Tibial artery (tissue), 4 donors: ENCODE measurements at regions not wholly inside any gene's neighbourhood (a gene's known extent, or its start where the extent isn't known, plus 50 kb on each side); places are given as distances from the start of the nearest gene placed in this dataset.

Source experiments
- DNase-seq, 2 donors: peaks; one replicate each; pipeline ENCODE4 v3.0.0-alpha.2; 2019
- H3K27ac ChIP-seq, 2 donors: fragments of 200-600 bp; sonication (generic) in 1 of 2; 1 replicate in 1 of 2; 2 replicates in 1 of 2; pipeline ENCODE4 v1.5.1; 2018 to 2019; ENCODE audit warnings: mild to moderate bottlenecking in 1 of 2
- H3K27me3 ChIP-seq, 2 donors: fragments of 200-600 bp; sonication (generic) in 1 of 2; one replicate each; pipeline versions ENCODE4 v1.5.1 to v1.6.0; 2016 to 2019
- H3K36me3 ChIP-seq, 3 donors: fragments of 200-600 bp; sonication (generic) in 2 of 3; one replicate each; pipeline ENCODE4 v1.5.1; 2016 to 2019; ENCODE audit warnings: mild to moderate bottlenecking in 2 of 3
- H3K4me1 ChIP-seq, 4 donors: fragments of 200-600 bp; sonication (generic) in 2 of 4; 1 replicate in 3 of 4; 2 replicates in 1 of 4; pipeline ENCODE4 v1.5.1; 2016 to 2019
- H3K4me3 ChIP-seq, 2 donors: fragments of 200-600 bp; sonication (generic) in 1 of 2; 1 replicate in 1 of 2; 2 replicates in 1 of 2; pipeline ENCODE4 v1.5.1; 2018 to 2019; ENCODE audit warnings: mild to moderate bottlenecking in 2 of 2
- H3K9me3 ChIP-seq, 3 donors: fragments of 200-600 bp; sonication (generic) in 1 of 3; one replicate each; pipeline ENCODE4 v1.5.1; 2016 to 2019
- CTCF ChIP-seq, 2 experiments: fragments of 200-600 bp in 1 of 2; fragments of 450-650 bp in 1 of 2; IDR thresholded peaks; one replicate each; pipeline ENCODE4 v1.5.1; 2017 to 2019; ENCODE audit warnings: antibody characterized with exemption in 2 of 2, mild to moderate bottlenecking in 1 of 2, moderate library complexity in 1 of 2
- intact Hi-C: fragments of 100-400 bp; cut with DNase I; formaldehyde crosslinking; loops from one replicate; pipeline ENCODE4 v1.15.0; 2023; ENCODE audit warnings: low total_unique reads

GRCh38 chr5:135218790-135219568 is 180.1 kb downstream of the MACROH2A1 start:
- intact Hi-C loops: loop anchor here (10.0 kb wide), 1 partner anchor 56 kb away; no protein-coding TSS in a partner anchor
- Histone ChIP-seq H3K4me1 (no peaks in the 10 kb centered on the region), H3K36me3 (no peaks in the 10 kb centered on the region), H3K4me3 (no peak overlapping the region), H3K27me3 (no peaks in the 10 kb centered on the region), H3K9me3 (no peaks in the 10 kb centered on the region), H3K27ac (no peak overlapping the region)
- DNase-seq: no peak
- no peak for TF ChIP-seq CTCF (IDR thresholded peaks at IDR 0.05)

DNA sequence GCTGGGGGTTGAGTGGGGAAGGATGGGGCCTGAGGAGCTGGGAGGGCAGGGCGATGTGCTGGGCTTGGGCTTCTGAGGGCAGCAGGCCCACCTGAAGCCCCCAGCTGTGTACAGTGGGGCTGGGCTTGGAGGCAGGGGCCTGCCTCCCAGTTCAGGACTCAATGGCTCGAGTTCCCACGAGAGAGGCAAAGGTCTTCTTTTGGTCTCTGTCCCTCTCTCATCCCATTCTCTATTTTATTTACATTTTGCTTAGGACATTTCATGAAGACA is 180.6 kb downstream of the MACROH2A1 start:
- no peaks in the 10 kb centered on the region for H3K4me1 ChIP-seq
- H3K4me3 ChIP-seq: no peak overlapping the region
- H3K9me3 ChIP-seq: no peaks in the 10 kb centered on the region
- no peak overlapping the region for H3K27ac ChIP-seq
- no peaks in the 10 kb centered on the region for H3K27me3 ChIP-seq
- no peak for TF ChIP-seq CTCF (IDR thresholded peaks at IDR 0.05)
- H3K36me3 ChIP-seq: no peaks in the 10 kb centered on the region
- intact Hi-C loops: loop anchor here (10.0 kb wide), 1 partner anchor 56 kb away; no protein-coding TSS in a partner anchor
- peak in 1 of 2 donors; percentile 47 for DNase-seq

DNA sequence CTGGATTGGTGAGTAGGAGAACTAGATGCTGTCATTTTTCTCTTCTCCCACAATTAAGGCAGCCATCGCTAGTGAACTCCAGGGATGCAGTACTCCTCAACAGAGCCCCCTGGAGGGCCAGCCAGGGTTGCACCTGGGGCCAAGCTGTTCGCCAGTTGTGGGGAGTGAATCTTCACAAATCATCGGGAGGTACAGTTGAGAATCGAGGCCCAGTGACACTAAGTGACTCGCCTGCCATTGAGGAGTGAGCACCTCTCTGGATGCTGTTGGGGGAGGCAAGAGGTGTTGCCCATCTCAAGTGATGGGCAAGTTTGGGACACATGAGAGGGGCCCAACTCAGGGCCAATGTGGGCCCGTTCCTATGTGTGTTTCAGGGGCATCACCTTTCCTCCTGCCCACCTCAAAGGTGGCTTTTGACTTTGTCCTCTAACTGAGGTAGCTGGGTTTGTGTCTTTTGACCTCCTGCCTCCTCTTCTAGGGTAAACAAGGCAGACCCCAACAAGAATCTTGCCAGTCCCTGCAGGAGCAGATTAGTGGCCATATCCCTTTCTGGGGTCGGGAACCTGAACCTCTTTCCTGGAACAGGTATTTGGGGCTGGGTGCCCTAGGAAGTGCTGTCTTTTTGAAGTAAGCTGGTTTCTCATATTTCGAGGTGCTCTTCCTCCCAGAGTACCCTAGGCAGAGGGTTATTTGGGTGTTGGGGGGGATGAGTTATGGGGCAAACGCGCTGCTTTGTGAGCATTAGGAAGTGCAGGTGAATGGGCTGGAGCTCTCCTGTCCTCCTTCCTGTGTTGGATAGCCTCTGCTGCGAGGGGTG is 181.2 kb downstream of the MACROH2A1 start:
- Histone ChIP-seq H3K27me3 (no peaks in the 10 kb centered on the region), H3K9me3 (no peaks in the 10 kb centered on the region), H3K36me3 (no peaks in the 10 kb centered on the region), H3K27ac (no peak overlapping the region), H3K4me1 (peaks cover 0 to 2% (median 1%) of the 10 kb centered on the region in 4 donors), H3K4me3 (no peak overlapping the region)
- TF ChIP-seq CTCF (IDR thresholded peaks at IDR 0.05): no peak
- intact Hi-C loops: loop anchor here (10.0 kb wide), 1 partner anchor 57 kb away; no protein-coding TSS in a partner anchor
- peak in 1 of 2 donors; percentile 37 for DNase-seq

- Histone ChIP-seq H3K36me3 (no peaks in the 10 kb centered on the region), H3K27ac (no peak overlapping the region), H3K4me1 (peaks cover 0 to 14% (median 8%) of the 10 kb centered on the region in 4 donors), H3K4me3 (no peak overlapping the region), H3K27me3 (no peaks in the 10 kb centered on the region), H3K9me3 (no peaks in the 10 kb centered on the region)
- intact Hi-C loops: loop anchor here (10.0 kb wide), 1 partner anchor 58 kb away; no protein-coding TSS in a partner anchor
- DNase-seq: peak in 1 of 2 donors; percentile 34
- no peak for TF ChIP-seq CTCF (IDR thresholded peaks at IDR 0.05)
Observed at GRCh38 chr5:135216471-135217343, 182.3 kb downstream of the MACROH2A1 start.
